DMS 273 (cell line): ENCODE measurements at regions not wholly inside any gene's neighbourhood (a gene's known extent, or its start where the extent isn't known, plus 50 kb on each side); places are given as distances from the start of the nearest gene placed in this dataset.

Source experiments
- DNase-seq: peaks from one replicate; lab custom pipeline; 2025; ENCODE audit not compliant: unreplicated experiment; lab: John Stamatoyannopoulos, UW

- DNase-seq, result no peak
Observed at GRCh38 chr12:124489915-124490583, 77.4 kb downstream of the NCOR2 start.

GRCh38 chr12:124489220-124489619, 78.2 kb downstream of the NCOR2 start:
- DNase-seq, result no peak

- no peak for DNase-seq
Observed at GRCh38 chr12:124488520-124488919, 78.9 kb downstream of the NCOR2 start.

GRCh38 chr12:124487834-124488165, 79.6 kb downstream of the NCOR2 start:
- DNase-seq, result no peak

GRCh38 chr12:124487066-124487833, 80.2 kb downstream of the NCOR2 start:
- no peak for DNase-seq

GRCh38 chr12:124486346-124486963, 81.0 kb downstream of the NCOR2 start:
- DNase-seq, result no peak

- DNase-seq, result no peak
Observed at GRCh38 chr12:124485371-124485770, 82.0 kb downstream of the NCOR2 start.

GRCh38 chr12:124484526-124484953, 82.9 kb downstream of the NCOR2 start:
- peak; percentile 17 for DNase-seq

GRCh38 chr12:124484067-124484466, 83.3 kb downstream of the NCOR2 start:
- no peak for DNase-seq

- no peak for DNase-seq
Observed at GRCh38 chr12:124482901-124483799, 84.3 kb downstream of the NCOR2 start.

- no peak for DNase-seq
Observed at GRCh38 chr12:124482567-124482893, 84.9 kb downstream of the NCOR2 start.

GRCh38 chr12:124481772-124482566, 85.4 kb downstream of the NCOR2 start:
- no peak for DNase-seq

GRCh38 chr12:124481257-124481750, 86.1 kb downstream of the NCOR2 start:
- DNase-seq, result peak; percentile 29

- DNase-seq, result peak; percentile 52
Observed at GRCh38 chr12:124480469-124481256, 86.7 kb downstream of the NCOR2 start.

- DNase-seq, result no peak
Observed at GRCh38 chr12:124479680-124480468, 87.5 kb downstream of the NCOR2 start.

GRCh38 chr12:124478985-124479645, 88.3 kb downstream of the NCOR2 start:
- DNase-seq, result no peak

- no peak for DNase-seq
Observed at GRCh38 chr12:124478416-124478815, 89.0 kb downstream of the NCOR2 start.
